H7 (cell line): ENCODE measurements at regions not wholly inside any gene's neighbourhood (a gene's known extent, or its start where the extent isn't known, plus 50 kb on each side); places are given as distances from the start of the nearest gene placed in this dataset.

Experiments used
- DNase-seq: peaks from one replicate; pipeline ENCODE4 v3.0.0; 2012
- H3K27me3 ChIP-seq: 2 replicates; pipeline ENCODE4 v1.6.0; 2011; ENCODE audit warnings: mild to moderate bottlenecking, low read length; ENCODE audit not compliant: control insufficient read depth, insufficient read depth
- H3K36me3 ChIP-seq: replicated peaks from 2 replicates; pipeline ENCODE4 v1.5.1; 2011; ENCODE audit warnings: low read length; ENCODE audit not compliant: control insufficient read depth, insufficient read depth
- H3K4me3 ChIP-seq: 2 replicates; pipeline ENCODE4 v1.5.1; 2011; ENCODE audit warnings: low read depth, mild to moderate bottlenecking, control low read depth, low read length, moderate library complexity; ENCODE audit not compliant: insufficient read depth

GRCh38 chr4:123836851-123837595 is 440.4 kb downstream of the SPRY1 start:
- Histone ChIP-seq H3K27me3 (no peaks in the 10 kb centered on the region), H3K36me3 (no peaks in the 10 kb centered on the region), H3K4me3 (no peak overlapping the region)
- DNase-seq = no peak

DNA sequence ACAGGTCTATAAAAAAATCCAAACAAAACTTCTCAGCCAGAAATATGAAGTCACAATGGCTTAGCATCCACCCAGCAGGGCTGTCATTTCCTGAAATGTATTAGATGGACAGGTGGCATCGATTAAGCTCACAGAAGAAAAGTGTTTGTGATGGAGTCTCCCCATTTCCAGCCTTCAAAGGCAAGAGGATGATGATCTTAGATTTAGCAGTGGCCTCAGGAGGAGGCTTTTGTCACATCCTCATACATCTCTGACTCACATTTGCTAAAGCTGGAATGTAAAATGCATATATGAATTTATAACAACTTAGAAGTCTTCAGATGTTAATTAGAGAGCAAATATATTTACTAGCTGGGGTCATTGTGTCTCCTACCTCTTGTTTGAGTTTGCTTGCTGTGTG is 441.9 kb downstream of the SPRY1 start:
- Histone ChIP-seq H3K36me3 (no peaks in the 10 kb centered on the region), H3K4me3 (no peak overlapping the region), H3K27me3 (no peaks in the 10 kb centered on the region)
- no peak for DNase-seq

DNA sequence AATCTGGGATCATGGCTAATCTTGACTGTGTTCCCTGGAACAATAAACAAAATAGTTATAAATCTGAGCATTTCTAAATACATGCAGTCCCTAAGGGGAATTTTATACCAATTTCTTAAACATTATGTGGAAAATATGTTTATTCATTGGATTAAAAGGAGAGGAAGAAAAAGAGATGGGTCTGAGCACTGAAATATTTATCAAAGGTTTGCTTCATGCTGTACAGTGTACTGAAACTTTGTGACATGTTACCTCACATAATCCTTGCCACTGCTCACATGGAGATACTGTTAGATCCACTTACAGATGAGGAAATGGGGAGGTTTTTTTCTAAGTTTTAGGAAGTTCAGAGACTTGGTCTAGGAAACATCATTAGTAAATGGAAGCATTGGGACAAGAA is 443.6 kb downstream of the SPRY1 start:
- H3K4me3 ChIP-seq = no peak overlapping the region
- H3K36me3 ChIP-seq = no peaks in the 10 kb centered on the region
- no peak for DNase-seq
- H3K27me3 ChIP-seq = no peaks in the 10 kb centered on the region

GRCh38 chr4:123841447-123842121 is 445.0 kb downstream of the SPRY1 start:
- DNase-seq = no peak
- no peaks in the 10 kb centered on the region for H3K27me3 ChIP-seq
- no peaks in the 10 kb centered on the region for H3K36me3 ChIP-seq
- no peak overlapping the region for H3K4me3 ChIP-seq

DNA sequence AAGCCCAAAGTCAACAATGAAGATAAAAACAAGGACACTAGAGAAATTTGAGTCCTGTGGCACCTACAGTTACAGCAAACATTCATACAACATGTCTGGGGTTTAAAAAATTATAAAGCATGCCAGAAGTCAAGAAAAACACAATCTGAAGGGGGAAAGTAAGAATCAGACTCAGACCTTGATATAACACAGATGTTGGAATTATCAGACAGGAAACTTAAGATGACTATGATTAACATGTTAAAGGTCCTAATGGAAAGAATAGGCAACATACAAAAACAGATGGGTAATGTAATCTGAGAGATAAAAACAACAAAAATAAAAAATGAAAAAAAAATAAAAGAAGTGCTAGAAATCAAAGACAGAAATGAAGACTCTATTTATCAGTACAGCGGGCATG is 446.5 kb downstream of the SPRY1 start:
- no peaks in the 10 kb centered on the region for H3K27me3 ChIP-seq
- H3K36me3 ChIP-seq = no peaks in the 10 kb centered on the region
- DNase-seq = no peak
- H3K4me3 ChIP-seq = no peak overlapping the region

GRCh38 chr4:123844374-123844773 is 447.8 kb downstream of the SPRY1 start:
- H3K36me3 ChIP-seq = no peaks in the 10 kb centered on the region
- no peaks in the 10 kb centered on the region for H3K27me3 ChIP-seq
- H3K4me3 ChIP-seq = no peak overlapping the region
- DNase-seq = no peak

- Histone ChIP-seq H3K36me3 (no peaks in the 10 kb centered on the region), H3K4me3 (no peak overlapping the region), H3K27me3 (no peaks in the 10 kb centered on the region)
- no peak for DNase-seq
Observed at GRCh38 chr4:123846092-123846491, 449.5 kb downstream of the SPRY1 start.

DNA sequence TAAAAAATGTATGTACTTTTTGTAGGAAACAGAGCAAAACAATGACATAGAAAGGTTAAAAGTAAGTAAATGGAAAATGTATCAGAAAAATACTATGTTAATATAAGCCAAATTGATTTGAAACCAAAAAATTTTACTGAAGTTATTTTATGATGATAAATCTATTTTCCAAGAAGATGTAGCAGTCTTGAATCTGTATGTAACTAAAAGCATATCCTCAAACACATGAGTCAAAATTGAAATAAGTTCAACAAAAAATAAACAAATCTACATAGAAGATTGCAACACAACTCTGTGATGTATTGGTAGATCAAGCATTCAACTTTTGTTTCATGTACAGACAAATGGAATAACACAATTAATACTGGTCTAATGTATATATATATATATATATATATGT is 450.0 kb downstream of the SPRY1 start:
- H3K27me3 ChIP-seq = no peaks in the 10 kb centered on the region
- H3K36me3 ChIP-seq = no peaks in the 10 kb centered on the region
- no peak for DNase-seq
- no peak overlapping the region for H3K4me3 ChIP-seq

- Histone ChIP-seq H3K36me3 (no peaks in the 10 kb centered on the region), H3K27me3 (no peaks in the 10 kb centered on the region), H3K4me3 (no peak overlapping the region)
- DNase-seq = no peak
Observed at GRCh38 chr4:123848606-123849005, 452.0 kb downstream of the SPRY1 start.

DNA sequence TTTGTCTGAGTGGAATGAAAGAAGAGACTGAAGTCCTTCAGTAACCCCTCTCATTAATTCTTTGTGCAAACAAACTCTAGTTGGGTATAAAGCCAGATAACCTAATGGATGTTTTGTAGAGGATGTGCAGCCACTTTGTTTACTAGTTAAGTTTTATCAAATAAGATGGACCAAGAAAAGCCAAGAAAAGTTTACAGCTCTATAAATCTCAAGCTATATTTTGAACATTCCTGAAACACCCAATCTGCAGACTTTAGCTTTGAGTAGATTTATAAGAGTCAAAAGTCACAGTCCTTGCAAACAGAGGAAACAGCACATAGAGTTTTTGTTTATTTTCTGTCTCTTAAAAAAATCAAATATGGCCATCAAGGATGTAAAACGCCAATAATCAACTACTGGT is 452.9 kb downstream of the SPRY1 start:
- Histone ChIP-seq H3K4me3 (no peak overlapping the region), H3K27me3 (no peaks in the 10 kb centered on the region), H3K36me3 (no peaks in the 10 kb centered on the region)
- DNase-seq = no peak

GRCh38 chr4:123851521-123851920 is 454.9 kb downstream of the SPRY1 start:
- Histone ChIP-seq H3K36me3 (no peaks in the 10 kb centered on the region), H3K27me3 (no peaks in the 10 kb centered on the region), H3K4me3 (no peak overlapping the region)

GRCh38 chr4:123853651-123854050 is 457.1 kb downstream of the SPRY1 start:
- H3K27me3 ChIP-seq = no peaks in the 10 kb centered on the region
- H3K4me3 ChIP-seq = no peak overlapping the region
- no peaks in the 10 kb centered on the region for H3K36me3 ChIP-seq
- DNase-seq = no peak

More at GRCh38 chr4:123851521-123851920, 454.9 kb downstream of the SPRY1 start:
- no peak for DNase-seq

DNA sequence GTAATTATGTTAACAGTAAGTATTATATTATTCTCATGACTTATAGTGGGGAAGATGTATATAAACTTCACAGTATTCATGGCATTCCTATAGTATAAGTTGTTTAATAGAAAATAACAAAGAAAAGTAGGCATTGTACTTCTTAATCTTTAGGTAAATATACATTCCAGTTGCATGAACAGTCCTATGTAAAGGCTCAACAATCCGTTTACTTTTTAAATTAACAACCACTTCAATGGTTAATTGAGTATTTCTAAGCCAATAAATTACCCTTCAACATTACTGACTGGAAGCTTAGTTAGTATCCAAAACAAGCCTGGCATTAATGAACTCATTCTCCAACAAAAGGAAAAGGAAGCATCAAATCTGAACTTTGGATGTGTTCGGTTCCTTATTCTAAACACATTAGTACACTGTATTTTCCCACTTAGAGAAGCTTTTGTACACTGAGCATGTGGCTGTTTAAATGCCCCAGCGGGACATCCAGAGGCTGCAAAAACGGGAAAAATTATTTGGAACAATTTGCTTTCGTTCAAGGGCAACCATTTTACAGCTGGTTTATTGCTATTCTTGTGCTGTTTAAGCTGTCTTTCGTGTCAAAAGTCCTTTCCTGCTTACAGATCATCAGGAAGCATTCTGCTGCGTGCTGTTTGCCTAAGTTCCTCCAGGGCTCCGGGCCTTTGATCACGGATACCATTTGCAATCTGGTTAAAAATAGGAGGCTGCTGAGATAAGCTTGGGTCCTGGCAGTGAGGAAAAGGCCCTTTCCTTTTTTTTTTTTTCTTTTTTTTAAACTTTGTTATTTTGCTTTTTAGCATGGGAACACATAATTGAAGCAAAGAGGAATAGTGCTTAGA is 460.3 kb downstream of the SPRY1 start:
- peak; percentile 10 for DNase-seq
- no peaks in the 10 kb centered on the region for H3K36me3 ChIP-seq
- H3K27me3 ChIP-seq = no peaks in the 10 kb centered on the region
- no peak overlapping the region for H3K4me3 ChIP-seq

- no peak for DNase-seq
- no peak overlapping the region for H3K4me3 ChIP-seq
- H3K27me3 ChIP-seq = no peaks in the 10 kb centered on the region
- no peaks in the 10 kb centered on the region for H3K36me3 ChIP-seq
Observed at GRCh38 chr4:123858465-123858864, 461.9 kb downstream of the SPRY1 start.

GRCh38 chr4:123862812-123863211 is 466.2 kb downstream of the SPRY1 start:
- no peaks in the 10 kb centered on the region for H3K36me3 ChIP-seq
- H3K4me3 ChIP-seq = no peak overlapping the region
- no peaks in the 10 kb centered on the region for H3K27me3 ChIP-seq
- DNase-seq = no peak
